CD14-positive monocyte (primary cell): ENCODE measurements at regions not wholly inside any gene's neighbourhood (a gene's known extent, or its start where the extent isn't known, plus 50 kb on each side); places are given as distances from the start of the nearest gene placed in this dataset.
"Not testable (repeated sequence)": the region's sequence is repeated elsewhere in the genome, so short reads cannot be mapped to it uniquely, and the experiment has no call there.

ENCODE experiments used
- DNase-seq, 3 donors: peaks; one replicate each; pipeline ENCODE4 v3.0.0-alpha.2; 2011 to 2022
- H2AFZ ChIP-seq: 2 replicates; pipeline ENCODE4 v1.6.0; 2012; ENCODE audit warnings: mild to moderate bottlenecking, low read depth, low read length, inconsistent platforms; ENCODE audit not compliant: insufficient read depth, poor library complexity, severe bottlenecking
- H3K27ac ChIP-seq, 2 donors: 1 replicate in 1 of 2; 2 replicates in 1 of 2; pipeline ENCODE4 v1.5.1; 2012 to 2013; ENCODE audit warnings: low read length in 2 of 2, control low read depth in 1 of 2, inconsistent platforms in 1 of 2, low read depth in 1 of 2, mild to moderate bottlenecking in 1 of 2
- H3K27me3 ChIP-seq, 2 donors: one replicate each; pipeline versions ENCODE4 v1.6.0 to v1.6.1; 2011 to 2013; ENCODE audit warnings: low read length in 2 of 2; ENCODE audit not compliant: control insufficient read depth in 2 of 2, insufficient read depth in 2 of 2
- H3K36me3 ChIP-seq, 2 donors: replicated peaks in 1 of 2; 1 replicate in 1 of 2; 2 replicates in 1 of 2; pipeline versions ENCODE4 v1.5.1 to v1.6.1; 2012 to 2013; ENCODE audit warnings: low read length in 2 of 2, control low read depth in 1 of 2, inconsistent platforms in 1 of 2, mild to moderate bottlenecking in 1 of 2; ENCODE audit not compliant: insufficient read depth in 2 of 2, control insufficient read depth in 1 of 2
- H3K4me1 ChIP-seq, 2 donors: 1 replicate in 1 of 2; 2 replicates in 1 of 2; pipeline versions ENCODE4 v1.5.1 to v1.6.1; 2012 to 2013; ENCODE audit warnings: low read length in 2 of 2, control low read depth in 1 of 2, inconsistent platforms in 1 of 2, mild to moderate bottlenecking in 1 of 2, moderate library complexity in 1 of 2; ENCODE audit not compliant: insufficient read depth in 2 of 2, control insufficient read depth in 1 of 2
- H3K4me2 ChIP-seq: replicated peaks from 2 replicates; pipeline ENCODE3; 2012; ENCODE audit warnings: low read length, moderate library complexity, mild to moderate bottlenecking; ENCODE audit not compliant: poor library complexity, severe bottlenecking; ENCODE audit errors: extremely low read depth
- H3K4me3 ChIP-seq, 3 experiments: fragments of 200-600 bp in 1 of 3; sonication (generic) in 1 of 3; replicated peaks in 1 of 3; 1 replicate in 2 of 3; 2 replicates in 1 of 3; pipeline ENCODE4 v1.5.1; 2011 to 2013; ENCODE audit warnings: low read length in 3 of 3, mild to moderate bottlenecking in 3 of 3, control low read depth in 2 of 3, low read depth in 2 of 3, inconsistent platforms in 1 of 3, moderate library complexity in 1 of 3
- H3K79me2 ChIP-seq: 2 replicates; pipeline ENCODE4 v1.6.0; 2012; ENCODE audit warnings: mild to moderate bottlenecking, control low read depth, inconsistent platforms, low read length, moderate library complexity; ENCODE audit not compliant: insufficient read depth
- H3K9ac ChIP-seq: 2 replicates; pipeline ENCODE4 v1.6.0; 2017; ENCODE audit warnings: low read length, mild to moderate bottlenecking; ENCODE audit not compliant: insufficient read depth, poor library complexity, severe bottlenecking
- H3K9me3 ChIP-seq, 2 donors: replicated peaks in 1 of 2; 1 replicate in 1 of 2; 2 replicates in 1 of 2; pipeline versions ENCODE4 v1.5.1 to v1.6.1; 2012 to 2013; ENCODE audit warnings: low read length in 2 of 2, control low read depth in 1 of 2; ENCODE audit not compliant: control insufficient read depth in 1 of 2, insufficient read depth in 1 of 2
- H4K20me1 ChIP-seq: 2 replicates; pipeline ENCODE4 v1.6.0; 2012; ENCODE audit warnings: mild to moderate bottlenecking, low read length, control low read depth, moderate library complexity; ENCODE audit not compliant: insufficient read depth
- H3K27ac Mint-ChIP-seq, 7 donors: one replicate each; pipeline ENCODE4 v1.8.0; 2020; ENCODE audit warnings: mild to moderate bottlenecking in 7 of 7, mixed read lengths in 7 of 7, moderate library complexity in 6 of 7, inconsistent platforms in 2 of 7
- H3K27me3 Mint-ChIP-seq, 3 donors: one replicate each; pipeline ENCODE4 v1.8.0; 2021 to 2022; ENCODE audit warnings: low read depth in 3 of 3, mild to moderate bottlenecking in 3 of 3, mixed read lengths in 3 of 3, moderate library complexity in 3 of 3, inconsistent platforms in 1 of 3
- H3K36me3 Mint-ChIP-seq, 2 donors: one replicate each; pipeline ENCODE4 v1.8.0; 2020; ENCODE audit warnings: mixed read lengths in 2 of 2, inconsistent platforms in 1 of 2, mild to moderate bottlenecking in 1 of 2
- H3K4me1 Mint-ChIP-seq: one replicate; pipeline ENCODE4 v1.8.0; 2020; ENCODE audit warnings: mild to moderate bottlenecking, mixed read lengths
- H3K4me3 Mint-ChIP-seq, 2 donors: one replicate each; pipeline ENCODE4 v1.8.0; 2020; ENCODE audit warnings: mild to moderate bottlenecking in 2 of 2, mixed read lengths in 2 of 2, moderate library complexity in 1 of 2
- H3K9me3 Mint-ChIP-seq, 7 donors: one replicate each; pipeline ENCODE4 v1.8.0; 2020 to 2022; ENCODE audit warnings: mixed read lengths in 7 of 7, mild to moderate bottlenecking in 6 of 7, moderate library complexity in 6 of 7, inconsistent platforms in 2 of 7
- CTCF ChIP-seq: fragments of 200-600 bp; IDR thresholded peaks from one replicate; pipeline ENCODE4 v1.8.0; 2022; ENCODE audit warnings: antibody characterized with exemption, mild to moderate bottlenecking
- WGBS: methylation state at CpG from one replicate; pipeline ENCODE4 v1.1.5; 2013; ENCODE audit warnings: missing lambda C conversion rate; ENCODE audit not compliant: insufficient coverage; 5-methylcytosine and 5-hydroxymethylcytosine counted together
- intact Hi-C, 2 donors: fragments of 100-400 bp; cut with micrococcal nuclease; formaldehyde crosslinking; loops; one replicate each; pipeline versions ENCODE4 v1.15.0 to v1.15.1; 2023

- Histone ChIP-seq H3K4me1 (no peaks in the 10 kb centered on the region), H3K79me2 (no peaks in the 10 kb centered on the region), H3K27me3 (no peaks in the 10 kb centered on the region), H3K36me3 (no peaks in the 10 kb centered on the region), H3K4me3 (no peak overlapping the region), H4K20me1 (no peaks in the 10 kb centered on the region), H3K27ac (no peak overlapping the region), H3K9me3 (peaks cover 4 to 13% of the 10 kb centered on the region in 2 donors), H2AFZ (no peak overlapping the region), H3K9ac (no peak overlapping the region), H3K4me2 (no peak overlapping the region)
- Mint-ChIP-seq H3K27ac (no peak overlapping the region), H3K4me1 (no peaks in the 10 kb centered on the region), H3K27me3 (no peaks in the 10 kb centered on the region), H3K36me3 (no peaks in the 10 kb centered on the region), H3K9me3 (peaks cover 2 to 19% (median 6%) of the 10 kb centered on the region in 7 donors), H3K4me3 (no peak overlapping the region)
- intact Hi-C loops: no loop called here
- WGBS: no CpG with 5 or more reads among the region's 1 CpG
- TF ChIP-seq CTCF: no peak
- DNase-seq: no peak
These were observed 1265.8 kb upstream of the LRRTM3 start for GRCh38 chr10:65660006-65660405.

- no peak overlapping the region for H3K27ac Mint-ChIP-seq
- H3K79me2 ChIP-seq: no peaks in the 10 kb centered on the region
- no peak for DNase-seq
- H3K27ac ChIP-seq: no peak overlapping the region
- no peaks in the 10 kb centered on the region for H3K36me3 Mint-ChIP-seq
- no peaks in the 10 kb centered on the region for H3K27me3 ChIP-seq
- intact Hi-C loops: no loop called here
- no peaks in the 10 kb centered on the region for H3K27me3 Mint-ChIP-seq
- WGBS: no CpG with 5 or more reads among the region's 3 CpGs
- peaks cover 0 to 7% (median 3%) of the 10 kb centered on the region in 7 donors for H3K9me3 Mint-ChIP-seq
- no peak overlapping the region for H2AFZ ChIP-seq
- H3K9me3 ChIP-seq: no peaks in the 10 kb centered on the region
- no peaks in the 10 kb centered on the region for H4K20me1 ChIP-seq
- H3K4me2 ChIP-seq: no peak overlapping the region
- no peak overlapping the region for H3K9ac ChIP-seq
- H3K4me3 Mint-ChIP-seq: no peak overlapping the region
- no peaks in the 10 kb centered on the region for H3K4me1 Mint-ChIP-seq
- H3K36me3 ChIP-seq: no peaks in the 10 kb centered on the region
- no peak for TF ChIP-seq CTCF
- H3K4me3 ChIP-seq: no peak overlapping the region
- no peaks in the 10 kb centered on the region for H3K4me1 ChIP-seq
These were observed 1255.7 kb upstream of the LRRTM3 start for GRCh38 chr10:65670087-65670486.

GRCh38 chr10:65670596-65670995, 1255.2 kb upstream of the LRRTM3 start:
- H3K27me3 Mint-ChIP-seq, DNase-seq, H3K9me3 ChIP-seq, H3K36me3 ChIP-seq, H3K4me3 Mint-ChIP-seq, H4K20me1 ChIP-seq, H2AFZ ChIP-seq, H3K4me1 Mint-ChIP-seq, H3K9ac ChIP-seq, H3K4me1 ChIP-seq, H3K27ac Mint-ChIP-seq, H3K9me3 Mint-ChIP-seq, H3K27ac ChIP-seq, intact Hi-C loops, H3K4me2 ChIP-seq, H3K79me2 ChIP-seq, H3K36me3 Mint-ChIP-seq, H3K27me3 ChIP-seq, H3K4me3 ChIP-seq: not testable (repeated sequence)
- no CpG with 5 or more reads among the region's 1 CpG for WGBS
